GM10266 (cell line): ENCODE measurements at regions not wholly inside any gene's neighbourhood (a gene's known extent, or its start where the extent isn't known, plus 50 kb on each side); places are given as distances from the start of the nearest gene placed in this dataset.

Source experiments
- DNase-seq: peaks from one replicate; pipeline ENCODE4 v3.0.0; 2012; ENCODE audit errors: extremely low spot score
- TF ChIP-seq, protein P1 (sequence below): IDR thresholded peaks from 2 replicates; pipeline ENCODE4 v1.5.1; 2012; ENCODE audit warnings: mild to moderate bottlenecking, low read depth; ENCODE audit not compliant: control insufficient read depth, insufficient read depth; ENCODE audit errors: missing control alignments

DNA sequence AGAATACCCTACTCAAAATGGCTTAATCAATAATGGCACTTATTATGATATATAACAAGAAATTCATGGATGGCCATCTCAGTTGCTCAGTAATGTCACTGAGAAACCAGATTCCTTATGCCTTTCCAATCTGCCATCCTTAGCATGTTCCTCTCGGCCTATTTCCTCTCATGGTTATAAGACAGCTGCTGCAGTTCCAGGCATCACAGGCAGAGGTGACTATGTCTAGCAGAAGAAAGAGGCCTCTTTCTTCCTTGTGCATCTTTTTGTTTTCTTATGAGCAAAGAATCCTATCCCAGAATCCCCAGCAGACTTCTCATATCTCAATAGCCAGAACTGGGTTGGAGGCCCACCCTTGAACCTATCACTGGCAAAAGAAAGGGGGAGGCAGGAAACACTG lies 310.6 kb upstream of the SPRED2 start:
- no peak for DNase-seq
- TF ChIP-seq, protein P1, sequence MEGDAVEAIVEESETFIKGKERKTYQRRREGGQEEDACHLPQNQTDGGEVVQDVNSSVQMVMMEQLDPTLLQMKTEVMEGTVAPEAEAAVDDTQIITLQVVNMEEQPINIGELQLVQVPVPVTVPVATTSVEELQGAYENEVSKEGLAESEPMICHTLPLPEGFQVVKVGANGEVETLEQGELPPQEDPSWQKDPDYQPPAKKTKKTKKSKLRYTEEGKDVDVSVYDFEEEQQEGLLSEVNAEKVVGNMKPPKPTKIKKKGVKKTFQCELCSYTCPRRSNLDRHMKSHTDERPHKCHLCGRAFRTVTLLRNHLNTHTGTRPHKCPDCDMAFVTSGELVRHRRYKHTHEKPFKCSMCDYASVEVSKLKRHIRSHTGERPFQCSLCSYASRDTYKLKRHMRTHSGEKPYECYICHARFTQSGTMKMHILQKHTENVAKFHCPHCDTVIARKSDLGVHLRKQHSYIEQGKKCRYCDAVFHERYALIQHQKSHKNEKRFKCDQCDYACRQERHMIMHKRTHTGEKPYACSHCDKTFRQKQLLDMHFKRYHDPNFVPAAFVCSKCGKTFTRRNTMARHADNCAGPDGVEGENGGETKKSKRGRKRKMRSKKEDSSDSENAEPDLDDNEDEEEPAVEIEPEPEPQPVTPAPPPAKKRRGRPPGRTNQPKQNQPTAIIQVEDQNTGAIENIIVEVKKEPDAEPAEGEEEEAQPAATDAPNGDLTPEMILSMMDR: no peak

DNA sequence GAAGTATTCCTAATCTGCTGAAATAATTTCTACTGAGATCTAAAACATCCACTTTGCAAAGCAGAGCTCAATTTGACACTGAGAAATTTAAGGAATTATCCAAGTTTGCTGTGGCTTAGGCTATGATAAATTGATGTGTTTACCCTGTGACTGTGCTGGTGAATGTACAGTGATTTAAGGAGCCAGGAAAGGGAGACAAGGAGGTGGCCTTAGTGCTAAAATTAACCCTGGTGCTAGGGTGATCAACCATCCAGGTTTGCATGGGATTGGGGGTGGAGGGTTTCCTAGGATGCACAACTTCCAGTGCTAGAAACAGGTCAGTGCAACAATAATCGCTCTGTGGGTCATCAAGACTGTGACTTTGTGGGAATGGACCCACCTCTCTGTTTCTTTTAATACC lies 307.5 kb upstream of the SPRED2 start:
- no peak for DNase-seq
- TF ChIP-seq, protein P1: no peak

DNA sequence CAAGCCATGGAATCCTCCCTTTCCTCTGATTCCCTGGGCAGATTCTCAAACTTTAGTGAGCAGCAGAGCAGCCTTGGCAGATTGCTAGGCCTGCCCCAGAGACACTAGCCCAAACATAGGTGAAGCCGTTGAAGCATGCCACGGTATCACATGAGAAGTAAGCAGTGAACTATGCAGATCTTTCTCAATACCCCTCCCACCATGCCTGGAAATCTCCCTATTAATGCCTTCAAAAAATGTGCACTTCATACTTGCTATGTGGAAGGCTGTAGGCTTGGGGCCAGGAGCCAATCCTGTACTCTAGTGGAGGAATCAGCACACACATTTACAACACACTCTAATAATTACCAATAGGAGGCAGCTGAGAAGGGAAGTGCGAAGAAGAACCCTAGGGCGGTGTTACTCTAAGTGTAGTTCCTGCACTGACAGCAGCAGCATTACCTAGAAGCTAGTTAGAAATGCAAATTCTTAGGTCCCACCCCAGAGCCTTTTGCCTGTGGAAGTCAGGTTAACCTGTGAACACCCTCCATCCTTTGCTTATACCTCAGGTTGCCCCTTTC lies 305.1 kb upstream of the SPRED2 start:
- TF ChIP-seq, protein P1: no peak

DNA sequence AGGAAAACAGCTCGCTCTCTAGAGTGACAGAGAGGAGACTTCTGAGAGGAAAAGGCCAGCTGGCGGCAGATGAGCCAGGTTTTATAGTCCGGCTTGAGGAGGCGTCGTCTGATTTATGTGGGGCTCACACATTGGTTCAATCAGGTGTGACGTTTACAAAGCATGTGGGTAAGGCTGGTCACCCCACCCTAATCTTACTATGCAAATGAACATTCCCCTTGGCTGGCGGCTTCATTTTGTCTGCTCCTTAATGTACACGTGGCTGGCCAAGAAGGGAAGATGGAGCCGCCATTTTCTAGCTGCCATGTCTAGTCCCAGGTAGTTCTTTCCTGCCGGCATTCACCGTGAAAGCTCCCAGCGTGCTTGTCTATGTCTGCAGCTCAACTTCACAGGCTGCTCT lies 299.1 kb upstream of the SPRED2 start:
- TF ChIP-seq, protein P1: no peak
- no peak for DNase-seq

More for the DNA sequence above, 305.1 kb upstream of the SPRED2 start:
- DNase-seq: no peak

DNA sequence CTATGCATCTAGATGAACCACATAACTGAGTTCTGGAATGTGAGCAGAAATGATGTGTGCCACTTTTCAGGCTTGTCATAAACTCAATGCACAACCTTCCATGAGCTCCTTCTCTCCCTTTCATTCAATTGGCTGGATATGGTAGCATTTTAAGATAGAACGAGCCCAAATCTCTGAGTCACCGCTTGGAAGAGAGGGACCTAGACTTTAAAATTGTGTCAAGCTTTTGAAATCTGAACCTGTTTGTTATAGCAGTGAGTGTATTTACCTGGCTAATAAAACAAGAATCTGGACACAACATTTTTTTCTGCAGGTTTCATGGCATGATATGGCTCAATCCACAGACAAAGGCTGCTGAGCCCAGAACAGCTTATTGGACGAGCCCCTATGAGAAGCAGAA lies 297.8 kb upstream of the SPRED2 start:
- no peak for DNase-seq
- TF ChIP-seq, protein P1: no peak

DNA sequence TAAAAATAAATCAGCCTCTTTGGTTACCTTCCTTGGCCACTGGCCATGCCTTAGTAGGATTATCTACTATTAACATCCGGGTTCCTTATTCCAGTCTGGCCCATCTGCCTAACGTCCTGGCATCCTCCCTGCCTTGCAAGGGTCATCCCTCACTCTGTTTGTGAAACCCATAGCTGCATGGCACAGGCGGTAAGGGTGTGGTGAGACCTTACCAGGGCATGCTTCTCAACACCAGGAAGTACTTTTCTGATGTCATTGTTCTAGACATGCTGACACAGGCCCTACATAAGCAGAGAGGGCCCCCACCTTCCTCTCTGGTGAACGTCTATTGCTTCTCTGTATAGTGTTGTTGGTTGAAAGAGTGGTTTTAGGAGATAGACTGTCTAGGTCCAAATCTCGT lies 296.8 kb upstream of the SPRED2 start:
- TF ChIP-seq, protein P1: no peak

DNA sequence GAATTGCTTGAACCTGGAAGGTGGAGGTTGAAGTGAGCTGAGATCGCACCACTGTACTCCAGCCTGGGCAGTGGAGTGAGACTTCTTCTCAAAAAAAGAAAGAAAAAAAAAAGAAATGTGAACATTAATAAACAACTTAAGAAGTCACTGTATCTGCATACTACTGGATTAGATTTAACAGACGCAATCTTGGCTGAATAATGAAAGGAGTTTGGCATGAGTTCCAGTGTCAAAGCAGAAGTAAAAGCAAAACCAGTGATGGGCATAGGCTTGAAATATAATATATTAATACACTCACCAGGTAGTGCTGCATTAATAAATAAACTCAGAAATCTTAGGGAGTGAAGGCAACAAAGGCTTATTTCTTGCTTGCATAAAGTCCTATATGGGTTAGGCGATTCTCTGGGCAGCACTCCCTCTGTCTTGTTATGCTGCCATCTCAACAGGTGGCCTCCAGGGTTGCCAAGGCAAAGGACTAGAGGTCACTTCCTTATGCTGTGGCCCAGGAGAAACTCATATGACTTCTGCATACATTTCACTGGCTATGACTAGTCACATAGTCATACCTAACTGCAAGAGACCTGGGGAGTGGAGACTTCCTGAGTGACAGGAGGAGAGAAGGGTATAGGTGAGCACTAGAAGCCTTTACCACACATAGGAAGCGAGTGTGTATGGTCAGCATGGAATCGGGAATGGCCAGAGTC lies 296.2 kb upstream of the SPRED2 start:
- TF ChIP-seq, protein P1: no peak
- no peak for DNase-seq

More for the DNA sequence above, 296.8 kb upstream of the SPRED2 start:
- DNase-seq: no peak
